ENCODE measurements at regions not wholly inside any gene's neighbourhood (a gene's known extent, or its start where the extent isn't known, plus 50 kb on each side); places are given as distances from the start of the nearest gene placed in this dataset.

- no peak overlapping the region for H3K27ac Mint-ChIP-seq
- H3K9me3 Mint-ChIP-seq, result peaks cover 6% of the 10 kb centered on the region
- no peak overlapping the region for H3K4me3 ChIP-seq
Measured at GRCh38 chr2:173605994-173606393, 251.3 kb downstream of the CDCA7 start.

GRCh38 chr2:173606619-173607248 lies 252.1 kb downstream of the CDCA7 start:
- H3K36me3 Mint-ChIP-seq, result no peaks in the 10 kb centered on the region
- Histone ChIP-seq H3K9me3 (ENCODE audit: low read depth) (no peaks in the 10 kb centered on the region), H4K20me1 (ENCODE audit: low read depth) (no peaks in the 10 kb centered on the region), H3K4me2 (no peak overlapping the region), H3F3A (ENCODE audit: low read depth) (no peaks in the 10 kb centered on the region), H3K36me3 (no peaks in the 10 kb centered on the region), H3K4me1 (peaks cover 7% of the 10 kb centered on the region), H3K27me3 (no peaks in the 10 kb centered on the region), H3K27ac (no peak overlapping the region), H3K4me3 (no peak overlapping the region), H3K9ac (no peak overlapping the region), H2AFZ (replicated peaks) (no peak overlapping the region), H3K79me2 (ENCODE audit: low read depth) (no peaks in the 10 kb centered on the region)
- no peak overlapping the region for H3K4me3 Mint-ChIP-seq
- H3K4me1 Mint-ChIP-seq, result peaks cover 9% of the 10 kb centered on the region
- DNase-seq (ENCODE audit: low spot score), result no peak
- peaks cover 7% of the 10 kb centered on the region for H3K9me3 Mint-ChIP-seq
- H3K27me3 Mint-ChIP-seq (ENCODE audit: insufficient read depth, low read depth), result no peaks in the 10 kb centered on the region
- TF ChIP-seq CTCF (IDR thresholded peaks at IDR 0.05), result no peak
- no peak for TF ChIP-seq EZH2phosphoT487 (IDR thresholded peaks at IDR 0.05)
- no peak for TF ChIP-seq EZH2 (IDR thresholded peaks at IDR 0.05)
- H3K27ac Mint-ChIP-seq, result no peak overlapping the region

More at GRCh38 chr2:173605994-173606393, 251.3 kb downstream of the CDCA7 start:
- no peaks in the 10 kb centered on the region for H3K9me3 ChIP-seq (ENCODE audit: low read depth)
- no peaks in the 10 kb centered on the region for H3K79me2 ChIP-seq (ENCODE audit: low read depth)
- no peak for DNase-seq (ENCODE audit: low spot score)
- H3K27me3 ChIP-seq, result no peaks in the 10 kb centered on the region
- no peaks in the 10 kb centered on the region for H4K20me1 ChIP-seq (ENCODE audit: low read depth)
- H3K27me3 Mint-ChIP-seq (ENCODE audit: insufficient read depth, low read depth), result no peaks in the 10 kb centered on the region
- H3K4me1 Mint-ChIP-seq, result peaks cover 9% of the 10 kb centered on the region
- peaks cover 7% of the 10 kb centered on the region for H3K4me1 ChIP-seq
- H2AFZ ChIP-seq (replicated peaks), result no peak overlapping the region
- H3K27ac ChIP-seq, result no peak overlapping the region
- no peak overlapping the region for H3K4me3 Mint-ChIP-seq
- TF ChIP-seq CTCF (IDR thresholded peaks at IDR 0.05) (no peak), EZH2phosphoT487 (IDR thresholded peaks at IDR 0.05) (no peak), EZH2 (IDR thresholded peaks at IDR 0.05) (no peak)
- H3K36me3 Mint-ChIP-seq, result no peaks in the 10 kb centered on the region
- H3K36me3 ChIP-seq, result no peaks in the 10 kb centered on the region
- H3K9ac ChIP-seq, result no peak overlapping the region
- H3F3A ChIP-seq (ENCODE audit: low read depth), result no peaks in the 10 kb centered on the region
- no peak overlapping the region for H3K4me2 ChIP-seq

- Histone ChIP-seq H3K9ac (no peak overlapping the region), H3K9me3 (ENCODE audit: low read depth) (no peaks in the 10 kb centered on the region), H3K4me1 (peaks cover 16% of the 10 kb centered on the region), H3K27ac (no peak overlapping the region), H3K4me2 (no peak overlapping the region), H3F3A (ENCODE audit: low read depth) (no peaks in the 10 kb centered on the region), H4K20me1 (ENCODE audit: low read depth) (no peaks in the 10 kb centered on the region), H3K27me3 (no peaks in the 10 kb centered on the region), H3K36me3 (no peaks in the 10 kb centered on the region), H3K79me2 (ENCODE audit: low read depth) (no peaks in the 10 kb centered on the region), H3K4me3 (no peak overlapping the region), H2AFZ (replicated peaks) (no peak overlapping the region)
- TF ChIP-seq EZH2 (IDR thresholded peaks at IDR 0.05) (no peak), EZH2phosphoT487 (IDR thresholded peaks at IDR 0.05) (no peak), CTCF (IDR thresholded peaks at IDR 0.05) (no peak)
- H3K27me3 Mint-ChIP-seq (ENCODE audit: insufficient read depth, low read depth), result no peaks in the 10 kb centered on the region
- DNase-seq (ENCODE audit: low spot score), result no peak
- peaks cover 7% of the 10 kb centered on the region for H3K9me3 Mint-ChIP-seq
- no peak overlapping the region for H3K27ac Mint-ChIP-seq
- H3K4me1 Mint-ChIP-seq, result peaks cover 14% of the 10 kb centered on the region
- no peak overlapping the region for H3K4me3 Mint-ChIP-seq
- no peaks in the 10 kb centered on the region for H3K36me3 Mint-ChIP-seq
Measured at GRCh38 chr2:173607606-173608311, 253.1 kb downstream of the CDCA7 start.

All from neural progenitor cell (in vitro differentiated cells).